K562 (cell line): ENCODE measurements at regions not wholly inside any gene's neighbourhood (a gene's known extent, or its start where the extent isn't known, plus 50 kb on each side); places are given as distances from the start of the nearest gene placed in this dataset.

Source experiments
- BRCA1 ChIP-seq, 2 experiments: fragments of 450-650 bp in 1 of 2; sonication (generic) in 1 of 2; formaldehyde crosslinking in 1 of 2; IDR thresholded peaks; 2 replicates each; pipeline versions ENCODE4 v1.5.0 to v1.6.1; 2017 to 2020; ENCODE audit warnings: mild to moderate bottlenecking in 1 of 2, missing genetic modification reagents in 1 of 2
- CEBPG ChIP-seq, 3 experiments: fragments of 200-800 bp in 1 of 3; sonication (Bioruptor generic) in 1 of 3; sonication (generic) in 1 of 3; formaldehyde crosslinking in 1 of 3; IDR thresholded peaks in 2 of 3; conservative IDR thresholded peaks in 1 of 3; 2 replicates each; pipeline versions ENCODE4 v1.6.1 to v1.8.0; 2016 to 2022; ENCODE audit warnings: missing compliant biosample characterization in 2 of 3, missing genetic modification characterization in 2 of 3, mild to moderate bottlenecking in 1 of 3, missing genetic modification reagents in 1 of 3
- CREM ChIP-seq: IDR thresholded peaks from 2 replicates; pipeline ENCODE4 v1.6.1; 2014; ENCODE audit warnings: antibody characterized with exemption, low read depth
- EHMT2 ChIP-seq: fragments of 450-650 bp; IDR thresholded peaks from 2 replicates; pipeline ENCODE4 v1.6.1; 2018; ENCODE audit warnings: antibody characterized with exemption
- EZH2 ChIP-seq: IDR thresholded peaks from 2 replicates; pipeline ENCODE4 v1.6.1; 2012; ENCODE audit warnings: low read depth, mild to moderate bottlenecking, inconsistent platforms, low read length, borderline replicate concordance
- GABPB2 ChIP-seq: fragments of 250-450 bp; sonication (Bioruptor Pico); conservative IDR thresholded peaks from 2 replicates; pipeline ENCODE4 v1.5.1; 2021; ENCODE audit warnings: mild to moderate bottlenecking
- HDAC2 ChIP-seq: fragments of 450-650 bp; IDR thresholded peaks from 2 replicates; pipeline ENCODE4 v1.6.1; 2016; ENCODE audit warnings: mild to moderate bottlenecking
- KAT8 ChIP-seq: fragments of 450-650 bp; IDR thresholded peaks from 2 replicates; pipeline ENCODE4 v1.6.1; 2016; ENCODE audit warnings: low read depth, mild to moderate bottlenecking
- MED1 ChIP-seq: sonication (generic); formaldehyde crosslinking; IDR thresholded peaks from 2 replicates; pipeline ENCODE4 v1.8.1; 2023; ENCODE audit warnings: missing genetic modification reagents, borderline replicate concordance
- NR3C1 ChIP-seq: sonication (generic); formaldehyde crosslinking; IDR thresholded peaks from 2 replicates; pipeline ENCODE4 v1.8.1; 2022; ENCODE audit warnings: missing genetic modification reagents
- ZKSCAN1 ChIP-seq: fragments of 150-350 bp; IDR thresholded peaks from 2 replicates; pipeline ENCODE4 v1.6.1; 2016; ENCODE audit warnings: low read depth, low read length
- ZNF134 ChIP-seq: fragments of 250-450 bp; sonication (Bioruptor Pico); conservative IDR thresholded peaks from 2 replicates; pipeline ENCODE4 v1.4.0; 2020
- ZNF280B ChIP-seq: fragments of 250-450 bp; sonication (Bioruptor Pico); IDR thresholded peaks from 2 replicates; pipeline ENCODE4 v1.5.1; 2021; ENCODE audit warnings: mild to moderate bottlenecking
- TF ChIP-seq, protein P1 (sequence below), 2 experiments: fragments of 450-650 bp in 1 of 2; sonication (generic) in 1 of 2; formaldehyde crosslinking; conservative IDR thresholded peaks; 2 replicates each; pipeline versions ENCODE4 v1.4.0 to v1.8.1; 2020 to 2022; ENCODE audit warnings: mild to moderate bottlenecking in 1 of 2, missing genetic modification reagents in 1 of 2

DNA sequence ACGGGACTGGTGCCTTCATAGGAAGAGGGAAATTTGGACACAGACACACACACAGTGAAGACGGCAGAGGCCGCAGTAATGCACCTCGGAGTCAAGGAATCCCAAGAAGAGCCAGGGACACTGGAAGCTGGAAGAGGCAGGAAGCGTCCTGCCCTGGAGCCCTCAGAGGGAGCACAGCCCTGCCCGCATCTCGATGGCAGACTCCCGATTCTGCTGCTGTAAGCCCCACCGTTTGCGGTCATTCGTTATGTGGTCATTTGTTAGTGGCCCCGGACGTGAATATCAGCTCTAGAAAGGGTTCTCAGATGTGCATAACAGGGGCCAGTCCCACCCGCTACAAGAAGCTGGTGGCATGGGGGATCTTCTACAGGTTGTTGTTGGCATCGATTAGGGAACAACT is 316.6 kb downstream of the FOXL1 start:
- TF ChIP-seq ZKSCAN1 (no peak), NR3C1 (CRISPR knock-in tag) (no peak), ZNF134 (CRISPR knock-in tag) (no peak), EHMT2 (no peak), GABPB2 (CRISPR knock-in tag) (no peak), EZH2 (no peak), ZNF280B (CRISPR knock-in tag) (no peak), CREM (no peak), CEBPG (CRISPR knock-in tag; IDR thresholded peaks at IDR 0.05) (no peak), CEBPG (tag; conservative IDR thresholded peaks at IDR 0.05 in 1 of 2, IDR thresholded peaks at IDR 0.05 in 1 of 2) (no peak), BRCA1 (IDR thresholded peaks at IDR 0.05) (no peak), BRCA1 (CRISPR knock-in tag; IDR thresholded peaks at IDR 0.05) (no peak), KAT8 (no peak), HDAC2 (no peak), MED1 (CRISPR knock-in tag) (no peak)
- TF ChIP-seq, protein P1, sequence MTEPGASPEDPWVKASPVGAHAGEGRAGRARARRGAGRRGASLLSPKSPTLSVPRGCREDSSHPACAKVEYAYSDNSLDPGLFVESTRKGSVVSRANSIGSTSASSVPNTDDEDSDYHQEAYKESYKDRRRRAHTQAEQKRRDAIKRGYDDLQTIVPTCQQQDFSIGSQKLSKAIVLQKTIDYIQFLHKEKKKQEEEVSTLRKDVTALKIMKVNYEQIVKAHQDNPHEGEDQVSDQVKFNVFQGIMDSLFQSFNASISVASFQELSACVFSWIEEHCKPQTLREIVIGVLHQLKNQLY (CRISPR knock-in tag; conservative IDR thresholded peaks at IDR 0.05) = no peak
